CD4-positive, alpha-beta T cell treated with Interleukin-17A for 4 hours (primary cell): ENCODE measurements at regions not wholly inside any gene's neighbourhood (a gene's known extent, or its start where the extent isn't known, plus 50 kb on each side); places are given as distances from the start of the nearest gene placed in this dataset.
"Not testable (repeated sequence)": the region's sequence is repeated elsewhere in the genome, so short reads cannot be mapped to it uniquely, and the experiment has no call there.

ENCODE experiments used
- DNase-seq: peaks from one replicate; pipeline ENCODE4 v3.0.0-alpha.2; 2020; ENCODE audit warnings: mixed read lengths

DNA sequence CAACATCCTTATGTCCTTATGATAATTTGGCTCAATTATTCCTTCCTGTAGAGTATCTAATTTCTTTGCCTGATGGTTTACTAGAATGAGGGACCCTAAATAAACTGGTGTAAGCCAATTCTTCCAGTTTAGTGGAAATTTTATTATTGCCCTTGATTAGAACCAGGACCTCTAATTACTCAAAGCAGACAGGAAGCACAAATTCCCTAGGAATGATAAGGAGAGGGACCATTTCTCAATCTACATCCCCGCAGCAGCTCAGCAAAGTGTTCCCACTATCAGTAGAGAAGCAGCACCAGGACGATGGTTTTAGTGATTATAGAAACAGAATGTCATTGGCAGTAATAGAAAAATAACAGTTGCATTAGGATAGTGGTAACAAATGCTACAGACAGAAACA lies 97.1 kb downstream of the PLPPR4 start:
- DNase-seq = no peak

DNA sequence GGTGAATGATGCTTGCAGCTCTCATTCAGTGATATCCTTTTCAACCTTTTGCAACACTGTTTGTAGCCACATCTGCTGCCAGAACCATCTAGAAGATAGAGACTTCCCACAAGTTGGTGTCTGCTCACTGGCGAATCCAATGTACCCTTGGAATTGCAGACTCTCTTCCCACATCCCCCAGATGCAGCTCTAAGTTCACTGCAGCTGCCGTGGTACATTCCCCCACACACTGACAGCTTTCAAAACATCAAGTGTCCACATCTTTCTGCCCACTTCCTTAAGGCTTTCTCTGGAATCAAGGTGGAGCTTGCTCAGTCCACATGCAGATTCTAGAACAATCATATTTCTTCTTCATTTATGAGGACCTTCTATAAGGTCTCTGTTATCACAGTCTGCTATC lies 99.2 kb downstream of the PLPPR4 start:
- DNase-seq = no peak

DNA sequence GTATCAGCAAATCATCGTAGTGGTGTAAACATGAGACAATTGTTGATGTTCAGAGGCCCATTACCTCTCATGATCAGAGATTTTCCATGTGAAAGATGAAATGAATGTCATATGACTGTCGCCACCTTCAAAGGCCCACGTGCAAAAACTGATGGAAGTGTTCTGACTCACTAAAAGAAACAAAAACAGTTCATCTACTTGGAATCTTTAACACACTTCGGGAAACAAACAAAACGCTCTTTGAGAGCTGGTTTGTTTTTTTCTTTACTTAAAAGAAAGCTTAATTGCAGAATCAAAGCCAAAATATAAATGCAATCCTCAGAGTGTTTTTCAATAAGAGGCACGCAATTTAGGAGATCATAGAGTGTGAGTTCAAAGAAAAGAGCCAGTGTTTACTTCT lies 100.8 kb downstream of the PLPPR4 start:
- no peak for DNase-seq

DNA sequence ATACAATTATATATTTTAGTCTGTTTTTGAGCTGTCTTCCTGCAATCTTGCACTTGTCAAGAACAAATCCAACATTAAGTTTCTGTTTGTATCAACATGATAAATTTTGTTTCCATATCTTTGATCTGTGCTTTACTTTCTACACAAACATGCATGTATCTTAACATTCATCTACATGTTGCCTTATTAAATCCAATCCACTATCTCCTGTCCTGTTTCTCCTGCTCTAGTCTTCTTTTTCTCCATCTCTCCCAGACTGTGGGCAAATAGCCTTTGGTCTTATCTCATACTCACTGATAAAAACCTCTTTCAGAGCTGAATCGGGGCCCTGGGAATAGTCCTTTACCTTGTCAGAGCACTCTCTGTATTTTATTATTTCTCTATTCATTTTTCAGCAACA lies 101.3 kb downstream of the PLPPR4 start:
- DNase-seq = no peak

DNA sequence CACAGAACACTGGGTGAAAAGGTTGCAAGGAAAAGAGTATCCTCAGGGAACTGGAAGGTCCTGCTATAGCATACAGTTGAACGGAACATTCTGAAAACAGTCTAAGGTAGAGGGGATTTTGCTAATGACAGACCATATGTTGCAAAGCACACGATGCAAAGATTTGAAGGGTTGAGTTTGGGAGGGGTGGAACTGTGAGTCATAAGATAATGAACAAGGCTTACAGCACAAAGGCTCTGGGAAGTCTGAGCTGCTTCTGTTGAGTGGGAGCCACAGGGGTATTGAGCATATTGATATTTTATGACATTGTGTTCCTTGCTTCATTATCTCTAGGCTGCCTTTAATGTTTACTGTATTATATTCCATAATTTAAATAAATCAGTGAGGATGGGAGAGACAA lies 104.9 kb downstream of the PLPPR4 start:
- no peak for DNase-seq

DNA sequence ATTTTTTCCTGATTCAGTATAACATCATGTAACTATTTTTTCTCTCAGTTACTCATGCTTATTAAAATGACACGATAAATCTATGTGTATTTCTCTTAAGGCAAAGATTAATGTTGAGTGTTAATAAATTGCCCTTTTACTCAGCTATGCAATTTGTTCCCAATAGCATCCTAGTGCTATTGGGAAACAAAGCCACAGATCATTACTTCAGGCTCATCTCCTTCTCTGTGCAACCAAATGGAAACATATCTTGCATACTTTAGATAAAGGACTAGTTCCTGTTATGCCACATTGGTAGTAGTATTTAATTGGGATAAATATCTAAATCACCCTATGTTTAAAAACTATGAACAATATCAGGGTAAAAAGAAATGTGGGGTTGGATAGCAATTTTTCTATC lies 106.2 kb downstream of the PLPPR4 start:
- no peak for DNase-seq

DNA sequence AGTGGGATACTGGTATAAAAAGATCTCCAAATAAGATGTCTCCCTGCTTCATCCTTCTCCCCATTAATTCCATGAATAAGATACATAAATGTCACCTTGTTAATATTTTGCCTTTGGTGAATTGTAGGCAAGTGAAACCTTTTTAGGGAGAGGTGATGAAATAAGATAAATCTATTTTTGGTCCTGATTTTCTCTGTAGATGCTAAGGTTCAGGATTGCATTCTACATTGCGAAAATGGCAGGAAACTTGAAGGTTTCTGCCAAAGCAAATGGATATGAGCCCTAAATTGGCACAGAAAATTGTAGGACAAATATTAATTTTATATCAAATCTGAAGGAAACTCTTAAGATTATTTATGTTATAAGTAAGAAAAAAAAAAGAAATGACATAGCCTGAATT lies 107.1 kb downstream of the PLPPR4 start:
- DNase-seq = no peak

DNA sequence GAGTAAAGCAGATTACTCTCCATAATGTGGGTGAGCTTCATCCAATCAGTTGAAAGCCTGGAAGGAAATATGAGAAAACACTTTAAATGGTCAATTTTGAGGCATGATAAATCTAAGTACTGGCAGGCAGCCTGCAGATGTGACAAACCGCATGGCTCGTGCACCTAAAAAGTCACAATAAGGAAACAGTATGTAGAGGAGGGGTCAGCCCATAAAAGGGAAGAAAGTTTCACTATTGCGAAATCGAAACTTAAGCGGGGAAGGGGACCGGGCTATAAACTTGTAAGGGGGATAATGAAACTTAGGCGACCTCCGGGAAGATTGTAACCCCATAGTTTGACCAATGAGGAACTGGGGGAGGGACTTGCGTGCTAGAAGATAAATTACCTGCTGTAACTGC lies 109.8 kb downstream of the PLPPR4 start:
- DNase-seq = no peak

DNA sequence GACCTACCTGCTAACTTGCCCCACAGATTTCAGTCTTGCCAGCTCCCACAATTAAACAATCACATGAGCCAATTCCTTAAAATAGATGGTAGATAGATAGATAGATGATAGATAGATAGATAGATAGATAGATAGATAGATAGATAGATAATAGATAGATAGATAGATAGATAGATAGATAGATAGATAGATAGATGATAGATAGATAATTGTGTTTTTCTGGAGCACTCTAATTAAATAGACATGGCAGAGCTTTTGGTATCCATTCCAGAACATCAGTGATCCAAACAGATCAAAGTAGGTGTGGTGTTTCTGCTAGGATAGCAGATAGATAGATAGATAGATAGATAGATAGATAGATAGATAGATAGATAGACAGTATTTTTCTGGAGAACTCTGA lies 110.4 kb downstream of the PLPPR4 start:
- DNase-seq = not testable (repeated sequence)

DNA sequence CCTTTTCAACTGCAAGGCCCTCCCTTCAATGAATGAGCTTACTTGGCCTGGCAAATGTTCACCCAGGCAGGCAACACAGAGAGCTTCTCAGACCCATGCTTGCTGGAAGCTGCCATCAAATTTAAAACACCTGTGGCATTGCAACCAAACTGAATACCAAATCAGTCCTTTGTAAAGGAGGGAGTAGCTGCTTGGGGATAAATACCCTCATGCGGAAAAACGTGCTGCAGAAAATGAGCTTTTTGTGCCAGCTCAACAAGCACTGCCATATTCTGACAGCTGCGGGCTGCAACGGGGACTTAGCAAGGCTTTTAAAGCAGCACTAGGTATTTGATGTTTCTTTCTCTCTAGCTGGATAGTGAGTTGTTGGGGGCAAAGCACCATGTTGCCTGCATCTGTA lies 119.7 kb downstream of the PLPPR4 start:
- DNase-seq = no peak

DNA sequence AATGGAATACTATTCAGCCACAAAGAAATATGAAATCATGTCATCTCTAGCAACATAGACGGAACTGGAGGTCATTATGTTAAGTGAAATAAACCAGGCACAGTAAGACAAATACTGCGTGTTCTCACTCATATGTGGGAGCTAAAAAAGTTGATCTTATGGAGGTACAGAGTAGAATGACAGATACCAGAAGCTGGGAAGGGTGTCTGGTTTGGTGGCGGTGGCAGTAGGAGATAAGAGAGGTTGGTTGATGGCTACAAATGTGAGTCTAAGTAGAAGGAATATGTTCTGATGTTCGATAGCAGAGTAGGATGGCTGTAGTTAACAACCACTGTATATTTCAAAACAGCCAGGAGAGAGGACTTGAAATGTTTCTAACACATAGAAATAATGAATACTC lies 121.6 kb downstream of the PLPPR4 start:
- no peak for DNase-seq

DNA sequence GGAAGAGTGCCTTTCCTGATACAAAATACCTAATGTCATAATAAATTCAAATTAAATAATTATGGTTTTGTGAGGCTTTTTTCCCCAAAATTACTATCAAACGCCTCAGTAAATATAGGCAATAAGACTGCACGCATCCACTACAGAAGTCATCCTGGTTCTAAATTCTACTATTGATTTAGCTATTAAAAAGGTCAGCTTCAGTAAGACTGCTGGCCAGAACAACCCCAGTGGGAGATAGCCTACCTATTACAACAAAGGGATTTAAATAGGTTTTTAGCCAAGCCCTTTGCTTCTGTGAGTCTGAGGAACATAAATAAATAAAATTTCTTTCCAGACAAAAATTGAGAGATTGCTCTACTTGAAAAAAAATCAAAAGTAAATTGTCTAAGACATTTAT lies 132.1 kb downstream of the PLPPR4 start:
- DNase-seq = no peak

DNA sequence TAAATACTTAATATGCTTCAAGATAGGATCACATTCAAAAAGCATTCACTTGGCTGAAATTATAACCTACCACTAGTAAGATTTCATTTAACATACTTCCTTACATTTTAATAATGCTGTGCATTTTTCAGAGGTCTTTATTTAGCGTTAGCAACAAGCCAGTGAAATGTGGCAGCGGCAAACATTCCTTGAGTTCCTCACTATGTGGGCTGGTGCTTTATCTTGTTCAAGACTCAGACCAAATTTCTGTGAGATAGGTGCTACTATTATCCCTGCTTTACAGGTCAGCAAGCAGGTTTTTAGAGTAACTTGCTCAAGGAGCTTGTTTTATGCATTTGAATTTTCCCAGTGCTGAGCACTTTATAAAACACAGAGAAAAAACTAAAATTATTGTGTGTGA lies 132.7 kb downstream of the PLPPR4 start:
- no peak for DNase-seq

DNA sequence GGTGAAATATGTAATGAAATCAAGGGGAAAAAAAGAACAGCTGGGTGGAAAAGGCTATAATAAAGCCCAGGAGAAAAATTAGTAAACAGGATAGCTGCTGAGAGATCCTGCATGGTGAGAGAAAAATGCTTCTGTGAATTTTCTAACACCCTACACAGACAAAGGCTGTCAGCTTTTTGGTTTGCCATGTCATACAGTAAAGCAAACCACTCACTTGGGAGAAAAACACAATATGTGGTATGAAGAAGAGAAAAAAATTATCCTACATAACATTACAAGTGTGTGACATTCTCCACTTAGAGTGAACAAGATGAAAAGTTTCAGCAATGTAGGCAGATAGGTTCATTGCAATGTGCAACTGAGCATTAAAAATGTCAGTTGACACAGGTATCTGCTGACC lies 133.6 kb downstream of the PLPPR4 start:
- no peak for DNase-seq

DNA sequence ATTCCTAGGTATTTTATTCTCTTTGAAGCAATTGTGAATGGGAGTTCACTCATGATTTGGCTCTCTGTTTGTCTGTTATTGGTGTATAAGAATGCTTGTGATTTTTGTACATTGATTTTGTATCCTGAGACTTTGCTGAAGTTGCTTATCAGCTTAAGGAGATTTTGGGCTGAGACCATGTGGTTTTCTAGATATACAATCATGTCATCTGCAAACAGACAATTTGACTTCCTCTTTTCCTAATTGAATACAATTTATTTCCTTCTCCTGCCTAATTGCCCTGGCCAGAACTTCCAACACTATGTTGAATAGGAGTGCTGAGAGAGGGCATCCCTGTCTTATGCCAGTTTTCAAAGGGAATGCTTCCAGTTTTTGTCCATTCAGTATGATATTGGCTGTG lies 137.3 kb downstream of the PLPPR4 start:
- not testable (repeated sequence) for DNase-seq

DNA sequence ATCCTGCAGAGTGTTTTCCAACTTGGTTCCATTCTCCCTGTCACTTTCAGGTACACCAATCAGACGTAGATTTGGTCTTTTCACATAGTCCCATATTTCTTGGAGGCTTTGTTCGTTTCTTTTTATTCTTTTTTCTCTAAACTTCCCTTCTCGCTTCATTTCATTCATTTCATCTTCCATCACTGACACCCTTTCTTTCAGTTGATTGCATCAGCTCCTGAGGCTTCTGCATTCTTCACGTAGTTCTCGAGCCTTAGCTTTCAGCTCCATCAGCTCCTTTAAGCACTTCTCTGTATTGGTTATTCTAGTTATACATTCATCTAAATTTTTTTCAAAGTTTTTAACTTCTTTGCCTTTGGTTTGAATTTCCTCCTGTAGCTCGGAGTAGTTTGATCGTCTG lies 140.1 kb downstream of the PLPPR4 start:
- DNase-seq = not testable (repeated sequence)

DNA sequence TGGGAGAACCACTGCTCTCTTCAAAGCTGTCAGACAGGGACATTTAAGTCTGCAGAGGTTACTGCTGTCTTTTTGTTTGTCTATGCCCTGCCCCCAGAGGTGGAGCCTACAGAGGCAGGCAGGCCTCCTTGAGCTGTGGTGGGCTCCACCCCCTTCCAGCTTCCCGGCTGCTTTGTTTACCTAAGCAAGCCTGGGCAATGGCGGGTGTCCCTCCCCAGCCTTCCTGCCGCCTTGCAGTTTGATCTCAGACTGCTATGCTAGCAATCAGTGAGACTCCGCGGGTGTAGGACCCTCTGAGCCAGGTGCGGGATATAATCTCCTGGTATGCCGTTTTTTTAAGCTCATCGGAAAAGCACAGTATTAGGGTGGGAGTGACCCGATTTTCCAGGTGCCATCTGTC lies 141.0 kb downstream of the PLPPR4 start:
- DNase-seq = not testable (repeated sequence)

DNA sequence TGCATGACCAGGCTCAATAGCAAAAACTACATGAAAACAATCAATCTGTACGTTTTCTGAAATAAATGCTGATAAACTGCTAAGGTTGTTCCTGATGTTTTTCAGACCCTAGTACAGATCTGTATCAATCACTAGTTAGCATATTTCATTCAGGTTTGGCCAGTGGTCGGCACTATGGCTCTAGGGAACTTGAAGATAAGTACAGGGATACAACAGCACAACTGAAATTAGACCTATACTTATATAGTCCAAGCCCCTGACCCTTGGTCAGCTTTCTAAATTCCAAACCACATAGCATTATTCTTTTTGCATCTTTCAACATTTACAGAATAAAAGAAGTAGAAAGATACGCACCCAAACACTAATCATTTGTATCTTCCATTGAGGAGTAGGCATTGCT lies 142.7 kb downstream of the PLPPR4 start:
- DNase-seq = no peak

DNA sequence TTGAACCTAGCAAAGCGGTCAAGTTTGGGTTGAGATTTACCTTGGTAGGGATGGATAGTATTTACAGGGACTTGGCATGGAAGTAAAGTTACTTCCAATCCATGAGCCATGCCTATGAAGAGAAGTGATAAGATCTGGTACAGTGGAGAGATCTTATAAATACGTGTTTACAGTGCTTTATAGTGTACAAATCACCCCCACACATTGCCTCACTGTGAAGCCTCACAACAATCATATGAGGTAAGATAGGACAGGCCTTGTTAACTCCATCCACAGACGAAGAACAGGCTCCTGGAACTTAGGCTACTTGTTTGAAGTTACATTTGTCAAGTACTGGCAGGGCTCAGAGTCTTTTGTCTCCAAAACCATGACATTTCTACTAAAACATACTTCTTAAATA lies 159.8 kb downstream of the PLPPR4 start:
- DNase-seq = no peak

DNA sequence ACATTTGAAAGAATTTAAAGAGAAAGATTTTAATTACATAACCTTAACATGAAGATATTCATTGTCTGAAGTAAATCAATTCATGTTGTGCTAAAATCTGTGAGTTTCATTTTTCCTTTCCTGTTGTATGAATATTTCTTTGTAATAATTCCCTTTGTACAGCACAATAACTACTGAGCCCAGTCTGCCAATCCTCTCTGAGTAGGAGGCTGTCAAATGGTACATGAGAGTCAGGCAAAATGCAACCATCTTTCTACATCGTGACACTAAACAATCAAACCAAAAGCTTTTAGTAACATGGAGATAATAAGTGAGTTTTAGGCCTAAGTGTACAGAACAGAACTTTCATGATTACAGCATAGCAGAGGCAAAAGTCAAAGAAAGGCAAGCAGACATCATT lies 165.5 kb downstream of the PLPPR4 start:
- DNase-seq = no peak

DNA sequence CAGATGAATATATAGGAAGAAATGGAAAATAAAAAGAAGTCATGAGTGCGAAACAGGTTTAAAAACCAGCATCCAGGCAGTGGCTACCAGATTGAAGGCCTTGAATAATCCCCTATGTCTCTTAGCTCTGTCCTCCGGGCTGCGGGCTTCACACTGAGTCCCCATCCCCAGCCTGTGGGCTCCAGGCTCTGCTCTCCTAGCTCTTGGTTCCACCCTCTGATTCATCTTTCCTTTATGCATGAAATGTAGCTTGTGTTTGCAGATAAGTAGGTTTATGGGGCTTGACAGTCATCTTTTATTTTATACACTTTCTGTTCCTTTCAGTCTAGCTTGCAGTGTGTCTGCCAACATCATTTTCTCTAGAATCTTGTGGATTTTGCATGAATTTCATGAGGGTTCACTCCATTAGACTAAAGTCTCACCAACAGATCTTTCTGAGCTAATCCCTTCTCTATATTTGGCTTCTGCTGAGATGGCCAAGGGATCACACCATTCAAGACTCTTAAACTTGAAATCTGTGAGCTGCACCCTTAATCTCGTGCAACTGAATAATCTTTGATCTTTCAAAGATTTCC lies 174.5 kb downstream of the PLPPR4 start:
- no peak for DNase-seq

DNA sequence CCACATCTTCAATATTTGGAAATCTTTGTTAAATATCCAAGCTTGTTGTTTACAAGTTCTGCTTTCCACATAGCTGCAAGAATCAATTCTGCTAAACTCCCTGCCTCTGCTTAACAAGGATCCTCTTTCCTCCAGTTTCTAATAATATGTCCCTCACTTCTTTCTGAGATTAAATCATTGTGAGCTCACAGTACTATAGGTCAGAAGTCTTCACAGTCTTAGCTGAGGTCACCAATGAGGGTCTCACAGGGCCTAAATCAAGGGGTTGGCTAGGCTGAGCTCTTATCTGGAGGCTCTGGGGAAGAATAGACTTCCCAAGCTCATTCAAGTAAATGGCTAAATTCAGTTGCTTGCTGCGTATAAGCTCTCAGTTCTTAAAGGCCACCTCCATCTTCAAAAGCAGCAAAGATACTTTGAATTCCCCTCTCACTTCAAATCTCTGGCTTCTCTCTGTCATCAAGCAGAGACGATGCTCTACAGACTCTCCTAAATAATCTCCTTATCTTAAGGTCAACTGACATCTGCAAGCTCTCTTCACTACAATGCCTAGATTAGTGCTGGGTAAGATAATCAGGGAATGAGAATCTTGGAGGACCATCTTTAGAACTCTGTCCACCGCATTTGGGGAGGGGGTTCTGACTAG lies 175.3 kb downstream of the PLPPR4 start:
- DNase-seq = no peak

DNA sequence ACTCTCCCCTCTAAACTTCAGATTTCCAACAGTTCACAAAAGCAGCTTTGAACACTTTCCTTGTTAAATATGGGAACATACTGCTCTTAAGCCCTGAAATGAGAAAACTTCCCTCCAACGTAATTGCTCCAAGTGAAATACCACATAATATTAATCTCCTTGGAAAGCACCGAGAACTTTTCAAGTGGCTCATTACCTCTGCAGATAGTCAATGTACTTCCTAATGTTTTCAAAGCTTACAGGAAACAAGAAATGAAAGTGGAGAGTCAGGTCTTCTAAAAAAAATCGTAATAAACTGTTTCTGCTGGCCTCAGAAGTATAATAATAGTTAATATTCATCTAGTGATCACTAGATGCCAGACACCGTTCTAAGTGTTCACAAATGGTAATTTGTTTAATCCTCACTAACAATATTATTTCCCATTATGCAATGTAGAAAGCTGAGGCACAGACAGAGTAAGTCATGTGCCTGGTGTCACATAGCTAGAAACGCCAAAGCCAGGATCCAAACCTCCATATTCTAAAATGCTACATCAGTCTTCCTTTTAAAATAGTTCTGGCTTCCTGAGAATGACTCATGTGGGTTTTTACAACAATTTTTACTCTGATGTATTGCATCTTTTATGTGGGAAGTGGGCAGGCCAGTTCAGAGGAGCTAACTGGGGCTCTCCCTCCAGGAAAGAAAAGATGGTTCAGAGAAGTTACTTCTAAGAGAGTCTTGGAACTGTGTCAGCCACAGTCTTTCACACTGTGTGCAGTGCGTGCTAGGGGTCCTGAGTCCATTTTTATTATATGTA lies 177.2 kb downstream of the PLPPR4 start:
- DNase-seq = no peak

DNA sequence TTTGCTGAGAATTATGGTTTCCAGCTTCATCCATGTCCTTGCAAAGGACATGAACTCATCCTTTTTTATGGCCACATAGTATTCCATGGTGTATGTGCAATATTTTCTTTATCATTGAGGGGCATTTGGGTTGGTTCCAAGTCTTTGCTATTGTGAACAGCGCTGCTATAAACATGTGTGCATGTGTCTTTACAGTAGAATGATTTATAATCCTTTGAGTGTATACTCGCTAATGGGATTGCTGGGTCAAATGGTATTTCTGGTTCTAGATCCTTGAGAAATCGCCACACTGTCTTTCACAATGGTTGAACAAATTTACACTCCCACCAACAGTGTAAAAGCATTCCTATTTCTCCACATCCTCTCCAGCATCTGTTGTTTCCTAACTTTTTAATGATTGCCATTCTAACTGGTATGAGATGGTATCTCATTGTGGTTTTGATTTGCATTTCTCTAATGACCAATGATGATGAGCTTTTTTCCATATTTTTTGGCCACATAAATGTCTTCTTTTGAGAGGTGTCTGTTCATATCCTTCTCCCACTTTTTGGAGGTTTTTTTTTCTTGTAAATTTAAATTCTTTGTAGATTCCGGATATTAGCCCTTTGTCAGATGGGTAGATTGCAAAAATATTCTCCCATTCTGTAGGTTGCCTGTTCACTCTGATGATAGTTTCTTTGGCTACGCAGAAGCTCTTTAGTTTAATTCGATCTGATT lies 180.1 kb downstream of the PLPPR4 start:
- not testable (repeated sequence) for DNase-seq
